Psoas muscle (tissue), 7 donors: ENCODE measurements at regions not wholly inside any gene's neighbourhood (a gene's known extent, or its start where the extent isn't known, plus 50 kb on each side); places are given as distances from the start of the nearest gene placed in this dataset.

Source experiments
- ATAC-seq, 4 donors: fragments of 200-7000 bp; cut with Tn5 transposase; one replicate each; pipeline ENCODE4 v1.9.1; 2020; ENCODE audit warnings: moderate library complexity in 3 of 4, mild to moderate bottlenecking in 2 of 4
- DNase-seq, 2 donors: peaks; one replicate each; pipeline ENCODE4 v3.0.0-alpha.2; 2020
- H3K27ac ChIP-seq: fragments of 200-600 bp; one replicate; pipeline ENCODE4 v1.8.0; 2022
- H3K27me3 ChIP-seq, 3 donors: fragments of 200-600 bp in 1 of 3; one replicate each; pipeline versions ENCODE4 v1.6.1 to v1.8.0; 2013 to 2022; ENCODE audit warnings: low read length in 2 of 3, mild to moderate bottlenecking in 2 of 3, moderate library complexity in 1 of 3; ENCODE audit not compliant: insufficient read depth in 3 of 3
- H3K36me3 ChIP-seq, 2 donors: fragments of 200-600 bp in 1 of 2; one replicate each; pipeline versions ENCODE4 v1.6.1 to v1.8.0; 2013 to 2022; ENCODE audit warnings: low read depth in 1 of 2, mild to moderate bottlenecking in 1 of 2, moderate library complexity in 1 of 2; ENCODE audit not compliant: insufficient read depth in 1 of 2
- H3K4me1 ChIP-seq: fragments of 200-600 bp; one replicate; pipeline ENCODE4 v1.8.0; 2022
- H3K4me3 ChIP-seq: fragments of 200-600 bp; one replicate; pipeline ENCODE4 v1.8.0; 2022; ENCODE audit warnings: mild to moderate bottlenecking
- H3K9me3 ChIP-seq: fragments of 200-600 bp; one replicate; pipeline ENCODE4 v1.8.0; 2022
- WGBS, 3 donors: extraction: QIAGEN DNeasy Blood & Tissue Kit; methylation state at CpG; one replicate each; pipeline versions ENCODE4 v1.1.6 to v1.1.7; 2013; 5-methylcytosine and 5-hydroxymethylcytosine counted together
- intact Hi-C, 2 donors: fragments of 100-400 bp; cut with DNase I; formaldehyde crosslinking; loops; one replicate each; pipeline versions ENCODE4 v1.11.0 to v1.14.2; 2022
- TF ChIP-seq, protein P1 (sequence below): fragments of 200-600 bp; IDR thresholded peaks from one replicate; pipeline ENCODE4 v1.8.0; 2022; ENCODE audit warnings: antibody characterized with exemption
- donor health status: healthy with polysubstance abuse.
- donor health status: DM: no; HTN: no; CAD: no; lungs with moderate emphysema.
- donor health status: Bipolar disorder and iron deficiency.
- donor health status: healthy.
- donor health status: DM: yes; HTN: yes; CAD: no.
- donor health status: DM: no; HTN: no; CAD: no.
- donor health status: DM: yes; HTN: yes; CAD: no.

- no peaks in the 10 kb centered on the region for H3K9me3 ChIP-seq
- H3K27me3 ChIP-seq, result no peaks in the 10 kb centered on the region
- H3K4me1 ChIP-seq, result no peaks in the 10 kb centered on the region
- intact Hi-C loops, result no loop called here
- no peak for DNase-seq
- H3K36me3 ChIP-seq, result no peaks in the 10 kb centered on the region
- ATAC-seq, result no peak
- H3K27ac ChIP-seq, result no peak overlapping the region
- WGBS, 3 donors, result 91 to 94% (median 93%) methylated on average over 9 of the region's 9 CpGs
- H3K4me3 ChIP-seq, result no peak overlapping the region
- TF ChIP-seq, protein P1, sequence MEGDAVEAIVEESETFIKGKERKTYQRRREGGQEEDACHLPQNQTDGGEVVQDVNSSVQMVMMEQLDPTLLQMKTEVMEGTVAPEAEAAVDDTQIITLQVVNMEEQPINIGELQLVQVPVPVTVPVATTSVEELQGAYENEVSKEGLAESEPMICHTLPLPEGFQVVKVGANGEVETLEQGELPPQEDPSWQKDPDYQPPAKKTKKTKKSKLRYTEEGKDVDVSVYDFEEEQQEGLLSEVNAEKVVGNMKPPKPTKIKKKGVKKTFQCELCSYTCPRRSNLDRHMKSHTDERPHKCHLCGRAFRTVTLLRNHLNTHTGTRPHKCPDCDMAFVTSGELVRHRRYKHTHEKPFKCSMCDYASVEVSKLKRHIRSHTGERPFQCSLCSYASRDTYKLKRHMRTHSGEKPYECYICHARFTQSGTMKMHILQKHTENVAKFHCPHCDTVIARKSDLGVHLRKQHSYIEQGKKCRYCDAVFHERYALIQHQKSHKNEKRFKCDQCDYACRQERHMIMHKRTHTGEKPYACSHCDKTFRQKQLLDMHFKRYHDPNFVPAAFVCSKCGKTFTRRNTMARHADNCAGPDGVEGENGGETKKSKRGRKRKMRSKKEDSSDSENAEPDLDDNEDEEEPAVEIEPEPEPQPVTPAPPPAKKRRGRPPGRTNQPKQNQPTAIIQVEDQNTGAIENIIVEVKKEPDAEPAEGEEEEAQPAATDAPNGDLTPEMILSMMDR, result no peak
Observed at GRCh38 chr4:189514209-189514608, 426.5 kb upstream of the FRG1 start.

- TF ChIP-seq, protein P1, result no peak
- DNase-seq (no peak), ATAC-seq (no peak)
- Histone ChIP-seq H3K27me3 (no peaks in the 10 kb centered on the region), H3K4me3 (no peak overlapping the region), H3K27ac (no peak overlapping the region), H3K36me3 (no peaks in the 10 kb centered on the region), H3K4me1 (no peaks in the 10 kb centered on the region), H3K9me3 (no peaks in the 10 kb centered on the region)
- WGBS, 3 donors, result 59 to 63% (median 60%) methylated on average over 1 of the region's 1 CpG
- intact Hi-C loops, result no loop called here
Observed at GRCh38 chr4:189516902-189517301, 423.8 kb upstream of the FRG1 start.

GRCh38 chr4:189519186-189519585 is 421.5 kb upstream of the FRG1 start:
- no peaks in the 10 kb centered on the region for H3K36me3 ChIP-seq
- no peaks in the 10 kb centered on the region for H3K27me3 ChIP-seq
- no peaks in the 10 kb centered on the region for H3K4me1 ChIP-seq
- H3K27ac ChIP-seq, result no peak overlapping the region
- TF ChIP-seq, protein P1, result no peak
- no peak for DNase-seq
- 23 to 30% (median 24%) methylated on average over 2 of the region's 2 CpGs for WGBS, 3 donors
- ATAC-seq, result no peak
- no peaks in the 10 kb centered on the region for H3K9me3 ChIP-seq
- no peak overlapping the region for H3K4me3 ChIP-seq
- intact Hi-C loops, result no loop called here

DNA sequence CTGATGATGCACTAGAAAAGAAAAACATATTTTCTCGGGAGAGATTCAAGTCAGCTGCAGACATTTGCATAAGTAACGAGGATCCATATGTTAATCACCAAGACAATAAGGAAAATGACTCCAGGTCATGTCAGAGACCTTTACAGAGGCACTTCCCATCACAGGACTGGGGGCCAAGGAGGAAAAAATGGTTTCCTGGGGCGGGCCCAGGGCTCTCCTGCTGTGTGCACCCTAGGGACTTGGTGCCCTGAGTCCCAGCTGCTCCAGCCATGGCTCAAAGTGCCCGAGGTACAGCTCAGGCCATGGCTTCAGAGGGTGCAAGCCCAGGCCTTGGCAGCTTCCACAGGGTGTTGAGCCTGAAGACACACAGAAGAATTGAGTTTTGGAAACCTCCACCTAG is 415.4 kb upstream of the FRG1 start:
- Histone ChIP-seq H3K9me3 (no peaks in the 10 kb centered on the region), H3K27ac (no peak overlapping the region), H3K4me1 (no peaks in the 10 kb centered on the region), H3K36me3 (no peaks in the 10 kb centered on the region), H3K4me3 (no peak overlapping the region), H3K27me3 (no peaks in the 10 kb centered on the region)
- ATAC-seq, result no peak
- intact Hi-C loops, result no loop called here
- no peak for DNase-seq
- TF ChIP-seq, protein P1, result no peak
- 58 to 68% (median 63%) methylated on average over 4 of the region's 4 CpGs for WGBS, 3 donors

DNA sequence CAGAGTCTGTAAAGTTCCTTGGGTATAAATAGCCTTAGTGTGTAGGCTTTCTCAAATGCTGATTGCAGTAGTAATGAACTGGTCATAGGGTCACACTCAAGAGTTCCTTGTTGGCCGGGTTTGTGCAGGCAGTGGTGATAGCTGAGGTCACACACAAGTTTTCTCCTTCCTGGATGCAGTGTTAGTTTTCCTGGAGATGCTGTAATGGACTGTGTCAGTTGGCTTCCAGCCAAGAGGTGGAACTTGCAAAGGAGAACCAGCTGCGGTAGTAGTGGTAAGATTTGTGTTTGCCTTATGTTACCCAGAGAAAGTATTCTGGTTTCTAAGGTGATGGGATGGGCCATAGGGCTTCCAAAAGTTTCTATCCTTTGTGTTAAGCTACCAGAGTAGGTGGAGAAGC is 409.8 kb upstream of the FRG1 start:
- 43 to 46% (median 43%) methylated on average over 2 of the region's 2 CpGs for WGBS, 3 donors

More for the DNA sequence above, 409.8 kb upstream of the FRG1 start:
- Histone ChIP-seq H3K9me3 (peaks cover 20% of the 10 kb centered on the region), H3K4me3 (no peak overlapping the region), H3K27ac (no peak overlapping the region), H3K4me1 (no peaks in the 10 kb centered on the region), H3K27me3 (no peaks in the 10 kb centered on the region), H3K36me3 (no peaks in the 10 kb centered on the region)
- no peak for ATAC-seq
- DNase-seq, result no peak
- intact Hi-C loops, result no loop called here
- TF ChIP-seq, protein P1, result no peak
